ENCODE measurements at regions not wholly inside any gene's neighbourhood (a gene's known extent, or its start where the extent isn't known, plus 50 kb on each side); places are given as distances from the start of the nearest gene placed in this dataset.

DNA sequence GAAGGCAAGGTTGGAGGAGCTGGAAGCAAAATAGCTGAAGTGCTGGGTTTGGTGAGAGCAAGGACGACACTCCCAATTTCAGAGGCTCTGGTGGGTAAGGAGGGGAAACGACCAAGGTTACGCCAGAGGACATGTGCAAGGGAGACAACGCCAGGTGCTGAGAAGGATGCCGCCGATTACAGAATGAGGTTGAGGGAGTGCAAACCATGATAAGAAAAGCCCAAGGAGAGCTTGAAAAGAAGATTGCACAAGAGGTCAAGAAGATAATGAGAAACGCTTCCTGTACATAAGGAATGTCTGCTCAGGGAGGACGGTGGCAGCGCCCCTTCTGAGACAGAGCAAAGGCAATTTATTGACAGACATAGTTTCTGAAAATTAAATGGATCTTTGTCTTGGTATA is 382.0 kb upstream of the PROX1 start:
- in situ Hi-C loops (cut with MboI; ENCODE audit: low pct_unique_long_range_greater_than_20kb, low sequenced_read_pairs, unreplicated experiment): no loop called here
- TF ChIP-seq, protein P1, sequence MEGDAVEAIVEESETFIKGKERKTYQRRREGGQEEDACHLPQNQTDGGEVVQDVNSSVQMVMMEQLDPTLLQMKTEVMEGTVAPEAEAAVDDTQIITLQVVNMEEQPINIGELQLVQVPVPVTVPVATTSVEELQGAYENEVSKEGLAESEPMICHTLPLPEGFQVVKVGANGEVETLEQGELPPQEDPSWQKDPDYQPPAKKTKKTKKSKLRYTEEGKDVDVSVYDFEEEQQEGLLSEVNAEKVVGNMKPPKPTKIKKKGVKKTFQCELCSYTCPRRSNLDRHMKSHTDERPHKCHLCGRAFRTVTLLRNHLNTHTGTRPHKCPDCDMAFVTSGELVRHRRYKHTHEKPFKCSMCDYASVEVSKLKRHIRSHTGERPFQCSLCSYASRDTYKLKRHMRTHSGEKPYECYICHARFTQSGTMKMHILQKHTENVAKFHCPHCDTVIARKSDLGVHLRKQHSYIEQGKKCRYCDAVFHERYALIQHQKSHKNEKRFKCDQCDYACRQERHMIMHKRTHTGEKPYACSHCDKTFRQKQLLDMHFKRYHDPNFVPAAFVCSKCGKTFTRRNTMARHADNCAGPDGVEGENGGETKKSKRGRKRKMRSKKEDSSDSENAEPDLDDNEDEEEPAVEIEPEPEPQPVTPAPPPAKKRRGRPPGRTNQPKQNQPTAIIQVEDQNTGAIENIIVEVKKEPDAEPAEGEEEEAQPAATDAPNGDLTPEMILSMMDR (IDR thresholded peaks at IDR 0.05; ENCODE audit: extremely low read depth, insufficient read depth, missing control alignments): no peak
- DNase-seq (ENCODE audit: low spot score): no peak

DNA sequence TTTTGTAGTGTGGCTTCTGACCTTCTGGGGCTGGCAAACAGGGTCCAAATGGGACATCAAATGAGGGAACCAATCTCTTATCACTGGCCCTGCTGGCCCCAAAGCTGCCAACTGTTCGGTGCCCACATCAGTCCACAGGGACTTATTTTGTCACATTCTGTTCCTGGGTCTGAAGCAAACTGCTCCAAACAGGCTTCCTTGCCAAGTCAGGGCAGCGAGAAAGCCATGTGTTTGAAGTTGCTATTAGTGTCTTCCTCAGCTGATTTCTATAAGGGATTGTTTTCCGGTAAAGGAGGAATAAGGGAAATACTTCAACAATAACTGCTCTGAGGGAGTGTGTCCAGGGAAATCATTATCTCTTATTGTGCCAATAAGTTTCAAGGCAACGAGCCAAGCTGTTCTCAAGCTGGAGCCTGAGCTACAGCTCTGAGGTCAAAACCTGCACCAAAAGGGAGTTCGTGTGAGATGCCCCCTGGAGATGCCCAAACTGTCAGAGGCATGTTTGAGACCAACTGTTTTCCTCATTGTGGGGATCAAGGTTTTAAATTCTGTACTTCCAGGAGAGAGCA is 381.4 kb upstream of the PROX1 start:
- in situ Hi-C loops (cut with MboI; ENCODE audit: low pct_unique_long_range_greater_than_20kb, low sequenced_read_pairs, unreplicated experiment): no loop called here
- TF ChIP-seq, protein P1 (IDR thresholded peaks at IDR 0.05; ENCODE audit: extremely low read depth, insufficient read depth, missing control alignments): no peak
- DNase-seq (ENCODE audit: low spot score): no peak

DNA sequence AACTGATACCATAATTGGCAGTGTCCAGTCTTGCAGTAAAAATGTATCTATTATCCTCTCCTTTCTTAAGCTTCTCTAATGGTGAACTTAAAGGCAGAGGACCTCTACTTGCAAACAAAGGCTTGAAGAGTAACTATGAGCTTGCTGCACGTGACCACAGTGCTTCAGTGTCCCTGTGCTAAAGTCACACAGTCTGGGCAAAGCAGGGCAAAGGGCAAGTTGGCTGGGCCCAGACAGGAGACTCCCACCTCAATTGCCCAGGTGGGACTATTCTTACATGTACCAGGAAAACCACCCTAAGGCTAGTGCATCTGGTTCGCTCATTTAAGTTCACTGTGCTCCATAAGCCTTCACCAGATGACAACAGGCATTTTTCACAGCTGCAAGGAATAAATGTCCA is 374.2 kb upstream of the PROX1 start:
- in situ Hi-C loops (cut with MboI; ENCODE audit: low pct_unique_long_range_greater_than_20kb, low sequenced_read_pairs, unreplicated experiment): no loop called here
- TF ChIP-seq, protein P1 (IDR thresholded peaks at IDR 0.05; ENCODE audit: extremely low read depth, insufficient read depth, missing control alignments): no peak
- no peak for DNase-seq (ENCODE audit: low spot score)

DNA sequence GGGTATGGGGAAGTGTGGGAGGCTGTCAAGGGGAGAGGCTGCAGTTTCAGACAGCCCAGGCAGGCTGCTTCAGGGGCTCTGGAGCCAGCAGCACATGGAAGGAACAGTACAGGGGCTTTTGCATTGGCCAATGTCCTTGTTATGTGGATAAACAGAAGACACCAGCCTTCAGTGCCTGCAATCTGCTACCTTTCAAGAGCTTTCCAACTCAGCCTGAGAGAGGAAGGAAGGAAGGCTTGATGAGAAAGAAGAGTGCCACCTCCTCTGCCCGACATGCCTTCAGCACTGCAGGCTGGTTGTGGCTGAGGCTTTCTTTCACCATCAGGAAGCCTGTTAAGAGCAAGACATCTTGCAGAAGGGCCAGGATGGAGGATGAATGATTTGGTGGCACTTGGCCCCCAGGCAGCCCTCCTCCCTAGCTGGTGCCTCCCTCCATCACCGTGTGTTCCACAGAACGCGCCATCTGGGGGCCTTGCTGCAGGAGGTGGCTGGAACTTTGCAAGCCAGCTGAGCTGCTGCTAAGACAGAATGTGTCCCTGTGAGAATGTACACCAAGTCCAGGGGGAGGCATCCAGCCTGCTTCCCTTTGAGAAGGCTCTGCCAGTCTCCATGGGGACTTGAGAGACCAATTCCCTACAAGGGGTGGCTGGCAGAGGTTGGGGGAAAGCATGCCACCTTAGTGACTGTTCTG is 372.4 kb upstream of the PROX1 start:
- no peak for DNase-seq (ENCODE audit: low spot score)
- in situ Hi-C loops (cut with MboI; ENCODE audit: low pct_unique_long_range_greater_than_20kb, low sequenced_read_pairs, unreplicated experiment): no loop called here
- TF ChIP-seq, protein P1 (IDR thresholded peaks at IDR 0.05; ENCODE audit: extremely low read depth, insufficient read depth, missing control alignments): no peak

DNA sequence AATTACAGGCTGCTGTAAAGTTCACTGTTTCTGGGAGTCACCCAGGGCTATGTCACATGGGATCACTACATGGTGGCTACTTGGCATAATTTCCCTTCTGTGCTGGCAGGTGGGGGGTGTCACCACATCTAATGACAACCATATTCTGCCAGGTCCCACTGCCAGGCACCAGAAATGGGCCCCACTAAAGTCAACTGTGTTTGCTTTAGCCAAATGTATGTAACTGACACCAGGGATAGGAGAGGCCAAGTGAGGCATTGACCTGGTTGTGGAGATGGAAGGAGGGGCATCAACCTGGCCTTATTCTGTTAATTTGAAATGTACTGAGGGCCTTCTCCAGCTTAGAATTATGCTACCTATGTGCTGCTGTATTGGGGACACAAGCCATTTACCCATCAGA is 370.6 kb upstream of the PROX1 start:
- in situ Hi-C loops (cut with MboI; ENCODE audit: low pct_unique_long_range_greater_than_20kb, low sequenced_read_pairs, unreplicated experiment): no loop called here
- TF ChIP-seq, protein P1 (IDR thresholded peaks at IDR 0.05; ENCODE audit: extremely low read depth, insufficient read depth, missing control alignments): no peak
- no peak for DNase-seq (ENCODE audit: low spot score)

DNA sequence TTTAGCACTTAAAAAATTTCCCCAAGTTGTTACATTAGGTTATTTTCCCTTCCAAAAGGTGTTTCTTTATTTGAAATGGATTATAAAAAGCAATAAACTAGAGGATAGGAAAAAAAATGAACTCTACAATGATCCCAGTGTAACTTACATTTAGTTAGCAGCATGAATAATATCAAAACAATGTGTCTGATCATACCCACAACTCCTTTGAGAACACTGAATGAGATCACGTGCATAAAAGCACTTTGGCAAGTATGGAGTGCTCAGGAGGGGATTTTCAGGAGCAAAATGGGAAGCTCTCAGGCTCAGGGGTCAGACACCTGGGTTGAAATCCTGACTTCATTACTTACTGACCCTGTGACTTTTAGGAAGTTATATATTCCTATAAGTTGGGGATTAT is 369.7 kb upstream of the PROX1 start:
- TF ChIP-seq, protein P1 (IDR thresholded peaks at IDR 0.05; ENCODE audit: extremely low read depth, insufficient read depth, missing control alignments): no peak
- DNase-seq (ENCODE audit: low spot score): no peak
- in situ Hi-C loops (cut with MboI; ENCODE audit: low pct_unique_long_range_greater_than_20kb, low sequenced_read_pairs, unreplicated experiment): no loop called here
